ENCODE measurements at regions not wholly inside any gene's neighbourhood (a gene's known extent, or its start where the extent isn't known, plus 50 kb on each side); places are given as distances from the start of the nearest gene placed in this dataset.
"Not testable (repeated sequence)": the region's sequence is repeated elsewhere in the genome, so short reads cannot be mapped to it uniquely, and the experiment has no call there.

DNA sequence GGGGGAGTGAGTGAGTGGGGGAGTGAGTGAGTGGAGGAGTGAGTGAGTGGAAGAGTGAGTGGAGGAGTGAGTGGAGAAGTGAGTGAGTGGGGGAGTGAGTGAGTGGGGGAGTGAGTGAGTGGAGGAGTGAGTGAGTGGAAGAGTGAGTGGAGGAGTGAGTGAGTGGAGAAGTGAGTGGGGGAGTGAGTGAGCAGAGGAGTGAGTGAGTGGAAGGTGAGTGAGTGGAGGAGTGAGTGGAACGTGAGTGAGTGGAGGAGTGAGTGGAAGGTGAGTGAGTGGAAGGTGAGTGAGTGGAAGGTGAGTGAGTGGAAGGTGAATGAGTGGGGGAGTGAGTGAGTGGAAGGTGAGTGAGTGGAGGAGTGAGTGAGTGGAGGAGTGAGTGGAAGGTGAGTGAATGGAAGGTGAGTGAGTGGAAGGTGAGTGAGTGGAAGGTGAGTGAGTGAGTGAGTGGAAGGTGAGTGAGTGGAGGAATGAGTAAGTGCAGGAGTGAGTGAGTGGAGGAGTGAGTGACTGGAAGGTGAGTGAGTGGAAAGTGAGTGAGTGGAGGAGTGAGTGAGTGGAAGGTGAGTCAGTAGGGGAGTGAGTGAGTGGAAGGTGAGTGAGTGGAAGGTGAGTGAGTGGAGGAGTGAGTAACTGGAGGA lies 62.4 kb upstream of the GZMB start:
- DNase-seq (ENCODE audit: low read depth, low spot score); in situ Hi-C loops (cut with HindIII; ENCODE audit: low pct_unique_long_range_greater_than_20kb, low sequenced_read_pairs): not testable (repeated sequence)

GRCh38 chr14:24695265-24696241 lies 61.6 kb upstream of the GZMB start:
- in situ Hi-C loops (cut with HindIII; ENCODE audit: low pct_unique_long_range_greater_than_20kb, low sequenced_read_pairs): no loop called here
- no peak for DNase-seq (ENCODE audit: low read depth, low spot score)

DNA sequence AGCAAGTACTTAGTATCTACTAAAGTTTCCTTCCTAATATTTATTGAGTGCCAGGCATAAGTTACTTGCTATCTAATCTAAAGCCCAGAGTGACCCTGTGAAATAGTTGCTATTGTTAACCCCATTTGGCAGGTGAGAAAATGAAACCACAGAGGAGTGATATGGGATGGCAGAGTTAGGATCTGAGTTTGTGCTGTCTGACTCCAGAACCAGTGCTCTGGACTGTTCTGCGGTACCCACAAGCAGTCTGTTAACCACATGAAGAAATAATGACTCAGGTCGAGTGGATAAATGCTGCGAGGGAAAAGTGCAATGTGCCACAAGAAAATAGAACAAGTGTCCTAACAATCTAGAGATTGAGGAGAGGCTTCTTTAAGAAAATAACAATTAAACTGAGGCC lies 60.7 kb upstream of the GZMB start:
- no peak for DNase-seq (ENCODE audit: low read depth, low spot score)
- in situ Hi-C loops (cut with HindIII; ENCODE audit: low pct_unique_long_range_greater_than_20kb, low sequenced_read_pairs): no loop called here

- in situ Hi-C loops (cut with HindIII; ENCODE audit: low pct_unique_long_range_greater_than_20kb, low sequenced_read_pairs): no loop called here
- DNase-seq (ENCODE audit: low read depth, low spot score): no peak
Measured at GRCh38 chr14:24693983-24694382, 60.0 kb upstream of the GZMB start.

DNA sequence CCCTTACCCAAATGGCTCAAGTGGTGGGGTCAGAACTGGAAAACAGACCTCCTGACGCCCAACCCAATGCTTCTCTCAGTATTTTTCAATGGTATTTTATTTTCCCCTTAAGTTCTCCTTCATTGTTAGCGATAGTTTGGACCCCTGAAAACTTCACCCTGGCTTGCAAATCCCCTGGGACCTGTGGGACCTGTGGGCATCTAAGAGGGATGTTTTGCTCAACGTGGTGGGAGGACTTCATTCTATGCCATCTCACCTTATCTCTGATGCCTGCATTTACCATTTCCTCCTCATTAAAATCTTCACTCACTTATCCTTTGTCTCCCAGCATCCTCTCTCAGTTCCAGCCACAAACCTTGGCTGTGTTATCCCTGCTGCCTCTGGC lies 59.4 kb upstream of the GZMB start:
- in situ Hi-C loops (cut with HindIII; ENCODE audit: low pct_unique_long_range_greater_than_20kb, low sequenced_read_pairs): no loop called here
- no peak for DNase-seq (ENCODE audit: low read depth, low spot score)

GRCh38 chr14:24692382-24693352 lies 58.7 kb upstream of the GZMB start:
- DNase-seq (ENCODE audit: low read depth, low spot score): no peak
- in situ Hi-C loops (cut with HindIII; ENCODE audit: low pct_unique_long_range_greater_than_20kb, low sequenced_read_pairs): no loop called here

GRCh38 chr14:24690492-24690891 lies 56.5 kb upstream of the GZMB start:
- in situ Hi-C loops (cut with HindIII; ENCODE audit: low pct_unique_long_range_greater_than_20kb, low sequenced_read_pairs): no loop called here
- no peak for DNase-seq (ENCODE audit: low read depth, low spot score)

DNA sequence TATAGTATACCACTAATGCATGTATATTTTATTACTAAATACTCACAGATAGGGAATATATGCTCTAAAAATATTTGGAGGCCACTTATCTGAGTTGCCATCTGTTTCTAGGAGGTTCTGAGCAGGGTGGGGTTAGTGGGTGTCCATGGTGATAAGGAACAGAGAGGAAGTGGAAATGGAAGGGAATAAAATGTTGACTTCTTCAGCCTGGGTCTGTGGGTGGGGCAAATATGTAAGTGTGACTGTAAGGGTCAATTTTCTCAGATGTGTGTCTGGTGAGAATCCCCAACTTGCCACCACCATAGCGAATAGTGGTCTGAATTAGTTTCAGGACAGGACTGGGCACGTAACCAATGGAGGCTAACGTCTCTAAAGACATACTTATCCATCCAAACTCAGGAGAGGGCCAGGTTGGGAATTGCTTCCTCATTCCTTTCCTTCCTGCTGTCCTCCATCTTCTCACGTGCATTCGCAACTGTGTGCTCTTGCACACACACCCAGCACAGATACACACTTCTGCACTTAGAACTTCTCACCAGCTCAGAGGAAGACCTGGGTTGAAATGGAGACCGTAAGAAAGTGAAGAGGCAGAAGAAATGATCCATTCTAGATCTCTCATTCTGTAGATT lies 54.2 kb upstream of the GZMB start:
- no peak for DNase-seq (ENCODE audit: low read depth, low spot score)
- in situ Hi-C loops (cut with HindIII; ENCODE audit: low pct_unique_long_range_greater_than_20kb, low sequenced_read_pairs): no loop called here
